ENCODE measurements at regions not wholly inside any gene's neighbourhood (a gene's known extent, or its start where the extent isn't known, plus 50 kb on each side); places are given as distances from the start of the nearest gene placed in this dataset.
"Not testable (repeated sequence)": the region's sequence is repeated elsewhere in the genome, so short reads cannot be mapped to it uniquely, and the experiment has no call there.

DNA sequence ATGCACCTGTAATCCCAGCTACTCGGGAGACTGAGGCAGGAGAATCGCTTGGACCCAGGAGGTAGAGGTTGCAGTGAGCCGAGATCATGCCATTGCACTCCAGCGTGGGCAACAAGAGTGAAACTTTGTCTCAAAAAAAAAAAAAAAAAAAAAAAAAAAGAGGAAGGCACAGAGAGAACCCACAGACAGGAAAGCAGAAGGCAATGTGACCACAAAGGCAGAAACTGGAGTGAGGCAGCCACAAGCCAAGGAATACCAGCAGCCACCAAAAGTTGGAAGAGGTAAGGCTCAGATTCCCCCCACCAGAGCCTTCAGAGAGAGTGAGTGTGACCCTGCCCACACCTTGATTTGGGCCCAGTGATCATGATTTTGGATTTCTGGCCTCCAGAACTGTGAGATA is 54.7 kb upstream of the E2F3 start:
- not testable (repeated sequence) for DNase-seq

DNA sequence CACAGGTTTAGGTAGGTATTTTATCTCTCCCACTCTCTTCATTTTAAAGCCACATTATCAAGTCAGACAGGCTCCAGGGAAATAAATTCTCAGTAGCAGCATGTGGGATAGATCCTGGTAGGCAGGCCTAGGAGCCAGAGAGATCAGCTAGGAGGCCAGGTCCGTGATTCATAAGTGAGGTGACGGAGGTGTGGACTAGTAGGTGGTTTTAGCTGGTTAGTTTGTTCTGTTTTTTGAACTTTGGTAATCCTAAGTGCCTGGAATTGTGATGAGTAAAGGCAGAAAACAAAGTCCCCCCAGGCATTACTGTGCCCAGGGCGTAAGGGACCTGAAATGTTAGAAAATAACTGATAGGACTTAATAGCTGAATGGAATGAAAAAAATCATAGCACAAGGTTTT is 53.6 kb upstream of the E2F3 start:
- no peak for DNase-seq

DNA sequence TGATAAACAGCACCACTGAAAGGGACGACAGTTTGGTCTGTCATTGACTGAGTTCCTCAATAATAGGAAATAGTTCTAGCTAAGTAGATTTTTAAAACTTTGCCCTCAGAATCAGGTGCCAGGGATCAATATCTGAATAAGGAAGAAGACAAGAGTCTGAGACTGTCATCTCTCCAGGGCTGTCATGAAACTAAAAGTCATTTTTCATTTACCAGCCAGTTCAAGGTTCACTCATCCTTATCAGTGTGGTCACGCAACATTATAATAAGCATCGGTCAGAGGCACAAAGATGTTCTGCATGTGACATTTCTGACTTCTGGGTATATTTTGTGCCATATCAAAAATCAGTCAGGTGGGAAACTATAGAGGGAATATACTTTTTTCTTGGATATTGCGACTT is 52.5 kb upstream of the E2F3 start:
- DNase-seq = no peak

DNA sequence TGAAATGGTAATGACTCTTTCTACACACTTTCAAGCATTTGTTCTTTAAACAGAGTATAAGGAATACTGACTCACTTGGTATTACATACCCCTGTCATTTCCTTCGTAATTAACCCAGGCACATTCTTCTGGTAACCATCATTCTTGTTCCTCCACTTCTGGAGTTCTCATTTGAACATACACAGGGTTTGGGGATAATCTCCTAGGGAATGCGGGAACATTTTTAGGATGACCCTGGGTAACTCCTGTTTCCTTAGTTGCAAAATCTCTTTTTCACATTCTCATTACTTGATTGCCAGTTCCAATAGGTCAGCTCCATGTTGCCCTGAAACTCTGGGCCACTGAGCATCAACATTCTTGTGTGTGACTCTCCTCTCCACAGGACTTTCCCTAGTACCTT is 51.5 kb upstream of the E2F3 start:
- peak; percentile 17 for DNase-seq

DNA sequence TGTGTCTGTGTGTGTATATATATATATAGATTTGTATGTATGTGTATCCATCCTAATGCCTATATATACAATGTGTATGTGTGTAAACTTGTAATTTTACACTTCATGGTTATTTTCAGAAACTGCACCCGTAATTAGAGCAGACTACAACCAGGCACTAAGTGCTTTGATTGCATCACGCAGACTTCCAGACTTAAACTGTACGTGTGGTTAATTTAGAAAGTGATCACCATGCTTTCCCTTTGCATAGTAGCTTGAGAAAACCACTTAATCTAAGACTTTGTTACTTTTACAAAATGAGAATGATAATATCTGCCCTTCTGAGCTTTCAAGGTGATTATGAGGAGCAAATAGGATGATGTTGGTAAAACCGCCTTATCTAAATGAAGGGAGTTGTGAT is 50.1 kb upstream of the E2F3 start:
- no peak for DNase-seq

Measured in fibroblast of upper back skin (primary cell).